Ammon's horn (tissue), 1 donor: ENCODE measurements at regions not wholly inside any gene's neighbourhood (a gene's known extent, or its start where the extent isn't known, plus 50 kb on each side); places are given as distances from the start of the nearest gene placed in this dataset.

ENCODE experiments used
- DNase-seq: peaks from one replicate; pipeline ENCODE4 v3.0.0-alpha.2; 2016; ENCODE audit warnings: low spot score

DNA sequence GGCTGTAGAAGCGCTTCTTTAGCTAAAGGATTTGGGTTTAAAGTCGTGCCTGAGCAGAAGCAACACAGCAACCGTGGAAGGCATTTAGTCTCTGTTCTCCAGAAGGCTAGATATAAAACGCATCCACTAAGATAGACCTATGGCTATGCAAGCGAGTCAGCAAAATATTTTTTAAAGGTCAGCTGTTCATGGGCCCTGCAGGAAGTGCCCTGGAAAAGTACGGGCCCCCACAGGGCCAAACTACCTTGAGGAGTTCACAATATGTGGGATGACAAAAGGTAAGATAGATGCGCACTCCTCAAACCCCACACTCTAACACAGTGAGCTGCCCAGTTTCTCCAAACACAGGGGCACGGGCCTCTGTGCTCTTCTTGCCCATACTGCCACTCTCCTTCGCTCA lies 261.6 kb downstream of the VPS13C start:
- no peak for DNase-seq

- DNase-seq, result no peak
Observed at GRCh38 chr15:61796056-61796455, 264.2 kb downstream of the VPS13C start.

GRCh38 chr15:61794881-61795280 lies 265.4 kb downstream of the VPS13C start:
- no peak for DNase-seq

DNA sequence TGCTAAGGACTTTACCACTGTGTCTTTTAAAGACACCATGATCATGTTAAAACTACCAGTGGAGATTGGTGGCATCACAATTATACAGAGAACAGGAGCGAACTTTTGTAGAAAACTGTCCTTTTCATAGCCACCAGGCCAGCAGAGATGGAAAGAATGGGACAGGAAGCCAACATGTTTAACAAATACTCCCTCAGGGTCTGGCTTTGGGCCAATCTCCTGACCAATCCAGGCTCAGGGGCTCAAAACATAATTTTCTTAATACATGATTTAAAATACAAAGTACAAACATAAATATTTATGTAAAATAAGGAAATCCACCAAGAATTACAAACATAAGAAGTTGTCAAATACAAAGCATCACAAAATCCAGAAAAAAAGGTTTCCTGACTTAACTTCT lies 266.0 kb downstream of the VPS13C start:
- DNase-seq, result no peak

GRCh38 chr15:61784734-61785133 lies 275.5 kb downstream of the VPS13C start:
- no peak for DNase-seq

DNA sequence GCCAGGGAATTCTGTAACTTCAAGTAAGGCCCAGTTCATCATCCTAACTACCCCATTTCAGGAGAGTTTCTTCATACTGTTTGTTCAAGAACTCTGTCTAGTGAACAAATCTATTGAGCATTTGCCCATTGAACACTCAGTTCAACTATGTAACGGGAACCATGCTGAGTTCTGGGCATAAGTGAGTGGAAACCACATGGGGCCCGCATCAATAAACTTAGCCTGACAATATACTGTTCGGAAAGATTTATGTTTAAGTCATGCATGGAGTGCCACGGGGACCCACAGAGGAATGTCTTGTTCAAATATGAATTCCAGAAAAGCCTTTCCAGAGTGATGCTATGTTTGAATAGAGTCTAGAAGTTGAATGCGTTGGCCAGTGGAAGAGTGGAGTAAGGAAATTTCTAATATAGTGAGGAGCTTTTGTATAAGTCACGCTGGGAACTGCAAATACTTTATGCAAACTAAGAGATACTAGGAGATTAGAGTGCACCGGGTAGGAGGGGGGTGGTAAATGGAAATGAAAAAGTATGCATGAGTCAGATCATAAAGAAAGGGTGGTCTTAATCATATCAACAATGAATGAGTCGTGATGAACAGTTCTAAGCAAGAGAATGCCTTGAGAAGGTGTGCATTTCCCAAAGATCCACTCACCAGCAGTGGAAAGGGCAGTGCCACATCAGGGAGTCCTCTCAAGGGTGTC lies 279.8 kb downstream of the VPS13C start:
- no peak for DNase-seq

DNA sequence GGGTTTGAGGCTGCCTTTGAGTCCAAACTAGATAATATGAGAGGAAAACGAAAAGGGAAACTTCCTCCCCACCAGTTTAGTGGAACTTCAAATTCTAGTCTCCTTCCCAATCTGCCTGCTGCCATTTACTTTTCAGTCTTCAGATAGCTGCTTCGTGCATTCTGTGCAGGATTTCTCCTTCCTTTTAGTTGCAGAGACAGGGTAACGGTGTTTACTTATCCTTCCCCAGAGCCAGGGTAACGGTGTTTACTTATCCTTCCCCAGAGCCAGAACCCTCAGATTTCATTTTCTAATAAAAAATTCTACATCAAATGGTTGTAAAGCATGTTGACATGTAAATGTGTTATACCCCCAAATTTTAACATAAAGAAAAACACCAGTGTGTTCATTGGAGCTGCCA lies 282.6 kb downstream of the VPS13C start:
- no peak for DNase-seq

- no peak for DNase-seq
Observed at GRCh38 chr15:61769557-61769956, 290.7 kb downstream of the VPS13C start.

DNA sequence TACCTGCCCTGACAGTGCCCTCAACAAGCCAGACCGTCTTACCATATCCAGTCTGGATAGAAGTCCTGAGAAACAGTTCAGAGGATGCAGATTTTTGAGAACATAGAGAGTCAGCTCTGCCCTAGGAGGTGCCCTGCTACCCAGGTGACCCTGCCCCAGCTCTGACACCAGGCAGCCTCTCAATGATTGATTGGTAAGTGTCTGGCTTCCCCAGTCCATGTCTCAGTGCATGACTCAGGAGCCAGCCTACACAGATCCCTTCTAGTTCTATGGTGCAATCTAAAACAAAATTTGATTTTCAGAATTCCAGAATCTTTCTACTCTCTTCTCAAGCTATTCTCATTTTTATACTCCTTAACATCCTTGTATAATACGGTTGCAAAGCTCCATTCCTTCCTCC lies 292.1 kb downstream of the VPS13C start:
- no peak for DNase-seq

GRCh38 chr15:61764981-61765380 lies 295.3 kb downstream of the VPS13C start:
- peak; percentile 55 for DNase-seq

- DNase-seq, result no peak
Observed at GRCh38 chr15:61764141-61764540, 296.1 kb downstream of the VPS13C start.

DNA sequence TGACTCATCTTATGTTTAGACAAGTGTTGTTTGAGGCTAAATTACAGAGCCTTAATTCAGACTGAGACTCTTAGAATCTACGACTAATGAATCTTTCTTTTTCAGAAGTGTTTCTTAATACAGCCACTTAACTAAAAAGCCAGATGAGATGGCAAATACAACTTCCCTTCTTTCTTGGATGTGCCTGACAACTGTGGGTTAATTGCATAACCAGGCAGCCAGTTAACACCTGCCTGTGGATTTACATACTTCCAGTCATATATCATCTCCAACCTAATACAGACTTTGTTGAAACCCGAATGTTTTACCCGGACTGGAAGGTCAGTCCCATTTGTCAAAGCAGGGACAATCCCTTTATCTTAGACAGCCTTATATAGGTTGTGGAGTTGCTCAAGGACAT lies 297.6 kb downstream of the VPS13C start:
- DNase-seq, result no peak

- peak; percentile 8 for DNase-seq
Observed at GRCh38 chr15:61759639-61760038, 300.6 kb downstream of the VPS13C start.

DNA sequence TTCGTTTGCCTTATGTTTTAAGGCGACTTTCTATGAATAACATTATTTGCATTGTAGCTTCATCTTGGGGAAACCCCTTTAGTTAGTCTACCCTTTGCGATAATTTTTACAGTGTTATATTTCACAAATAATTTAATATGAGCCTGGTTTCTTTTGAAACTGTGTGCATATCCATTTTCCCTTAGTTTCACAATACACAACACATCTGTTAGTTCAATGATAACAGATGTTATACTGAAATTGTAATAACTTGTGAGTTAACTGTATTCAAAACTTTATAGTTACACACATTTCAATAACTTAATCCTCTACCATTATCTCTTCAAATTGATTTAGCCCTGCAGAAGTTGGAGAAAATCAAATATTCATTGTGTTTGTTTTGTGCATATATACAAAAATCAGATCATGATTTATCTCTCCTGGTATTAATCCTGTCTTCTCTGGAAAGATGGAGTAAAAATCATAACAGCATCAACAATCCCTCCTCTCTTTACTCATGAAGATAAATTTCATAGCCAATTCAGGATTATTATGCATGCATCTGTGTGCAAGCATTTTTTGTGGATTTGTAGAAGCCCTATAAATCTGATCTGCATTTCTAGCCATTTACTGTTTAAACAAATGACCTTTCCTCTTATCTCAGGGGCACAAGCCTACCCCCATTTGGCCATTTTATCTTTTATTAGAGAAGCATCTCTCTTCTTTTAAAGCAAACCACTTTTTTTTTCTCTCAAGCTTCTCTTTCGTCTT lies 304.0 kb downstream of the VPS13C start:
- DNase-seq, result no peak

DNA sequence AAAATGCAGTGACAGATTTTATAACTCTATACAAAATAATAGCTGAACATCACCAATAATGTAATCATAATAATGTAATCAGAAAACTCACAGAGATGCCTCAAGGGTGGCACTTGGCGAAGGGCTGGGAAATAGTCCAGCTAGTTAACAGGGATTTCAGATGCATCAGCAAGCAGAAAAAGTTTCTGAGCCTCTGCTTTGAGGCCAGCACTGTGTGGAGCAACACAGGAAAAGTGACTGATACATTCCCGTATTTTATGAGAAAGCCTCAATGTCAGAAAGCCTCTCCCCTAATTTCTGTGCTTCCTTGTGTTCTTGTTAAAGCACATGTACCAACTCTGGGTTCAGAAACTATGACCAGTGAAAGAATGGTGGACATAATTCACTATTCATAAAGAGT lies 304.8 kb downstream of the VPS13C start:
- DNase-seq, result no peak

DNA sequence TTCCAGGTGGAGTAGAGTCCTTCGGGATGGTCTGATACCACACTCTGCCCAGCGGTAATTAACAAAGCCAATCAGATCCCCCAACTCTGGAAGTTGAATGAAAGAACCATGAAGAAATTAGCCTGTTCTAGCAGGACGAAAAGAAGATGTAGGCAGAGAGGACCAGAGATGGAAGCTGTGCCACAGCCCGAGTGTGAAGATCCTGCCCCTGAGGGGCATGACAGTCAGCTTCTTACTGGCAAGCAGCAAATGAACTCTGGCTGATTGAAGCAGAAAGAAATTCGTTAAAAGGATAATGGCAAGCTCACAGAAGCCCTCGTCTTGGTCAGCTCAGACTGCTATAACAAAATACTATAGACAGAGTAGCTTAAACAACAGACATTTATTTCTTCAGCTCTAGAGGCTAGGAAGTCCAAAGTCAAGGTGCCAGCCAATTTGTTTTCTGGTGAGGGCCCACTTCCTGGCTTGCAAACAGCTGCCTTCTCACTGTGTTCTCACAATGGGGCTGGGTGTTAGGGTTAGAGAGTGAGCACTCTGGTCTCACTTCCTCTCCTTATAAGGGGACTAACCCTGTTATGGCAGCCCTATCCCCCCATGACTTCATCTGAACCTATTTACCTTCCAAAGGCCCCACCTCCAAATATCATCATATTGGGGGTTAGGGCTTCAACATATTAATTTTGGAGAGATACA lies 307.1 kb downstream of the VPS13C start:
- no peak for DNase-seq

GRCh38 chr15:61752001-61752400 lies 308.2 kb downstream of the VPS13C start:
- no peak for DNase-seq

DNA sequence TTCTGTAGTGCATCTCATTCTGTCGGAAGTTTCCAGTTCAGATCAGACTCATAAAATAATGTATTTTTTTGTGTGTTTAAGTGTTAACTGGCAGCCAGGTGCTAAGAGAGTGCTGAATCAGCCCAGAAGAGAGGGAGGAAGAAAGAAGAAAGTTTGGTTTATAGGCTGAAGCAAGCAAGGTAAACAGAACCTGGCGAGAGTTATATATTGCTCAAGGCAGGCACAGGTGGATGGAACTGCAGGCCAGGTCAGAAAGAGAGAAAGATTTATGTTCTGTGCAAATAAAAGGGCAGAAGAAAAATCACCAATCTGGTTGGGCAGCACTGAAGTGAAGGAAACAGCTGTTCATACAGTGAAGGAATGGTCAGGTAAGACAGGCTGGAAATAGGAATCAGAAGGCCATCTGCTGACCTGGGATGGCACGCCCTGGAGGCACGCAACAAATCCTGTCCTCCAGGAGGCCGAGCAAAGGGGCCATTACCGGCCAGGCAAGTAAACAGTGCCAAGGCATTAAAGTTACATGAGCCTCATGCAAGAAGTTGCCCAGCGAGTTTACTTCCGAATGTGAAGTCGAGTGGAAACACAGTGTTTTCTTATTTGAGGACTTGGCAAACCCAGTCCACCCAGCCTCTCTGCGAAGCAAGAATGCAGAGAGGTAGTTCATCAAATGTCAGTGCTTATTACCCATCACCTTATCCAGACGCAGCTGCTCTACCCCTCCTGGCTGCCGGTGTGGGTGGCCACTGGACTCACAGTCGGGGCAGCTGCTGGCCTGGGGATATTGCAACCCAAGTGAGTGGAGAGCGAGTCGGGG lies 309.8 kb downstream of the VPS13C start:
- peak; percentile 35 for DNase-seq

DNA sequence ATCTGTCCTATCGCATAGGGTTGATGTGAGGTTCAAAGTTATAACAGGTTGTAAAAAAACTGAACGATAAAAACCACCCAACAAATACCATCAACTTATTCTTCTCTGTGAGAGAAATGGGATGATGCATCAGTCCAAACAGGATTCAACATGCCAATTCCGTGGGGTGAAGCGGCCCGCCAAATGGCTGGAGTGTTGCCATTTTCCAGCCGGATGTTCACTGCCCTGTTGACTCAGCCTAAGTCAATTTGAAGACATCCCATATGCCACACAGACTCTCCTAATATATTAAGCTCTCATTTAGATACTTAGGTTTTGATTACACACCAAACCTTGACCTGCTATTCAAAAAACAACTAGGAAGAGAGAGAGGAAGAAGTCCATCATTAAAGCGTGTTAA lies 311.1 kb downstream of the VPS13C start:
- DNase-seq, result no peak

DNA sequence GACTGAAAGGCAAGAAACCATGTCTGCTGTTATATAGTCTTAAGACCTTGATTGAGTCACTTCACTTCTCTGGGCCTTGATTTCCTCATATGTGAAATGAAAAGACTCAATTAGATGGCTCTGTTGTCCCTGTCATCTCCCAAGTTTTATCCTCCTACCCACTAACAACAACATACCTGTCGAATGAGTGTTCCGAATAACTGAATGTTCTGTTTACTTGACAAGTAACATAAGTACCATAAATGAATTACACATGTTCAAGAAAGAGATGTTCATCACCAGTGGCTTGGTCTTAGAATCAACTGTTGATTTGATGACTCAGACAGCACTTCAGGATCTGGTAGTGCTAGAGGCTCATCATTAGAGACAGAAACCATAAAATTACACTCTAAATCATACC lies 311.7 kb downstream of the VPS13C start:
- no peak for DNase-seq

- DNase-seq, result no peak
Observed at GRCh38 chr15:61746589-61746988, 313.7 kb downstream of the VPS13C start.

- no peak for DNase-seq
Observed at GRCh38 chr15:61743345-61743909, 316.8 kb downstream of the VPS13C start.
